H1 (cell line): ENCODE measurements at regions not wholly inside any gene's neighbourhood (a gene's known extent, or its start where the extent isn't known, plus 50 kb on each side); places are given as distances from the start of the nearest gene placed in this dataset.
A peak's percentile ranks its signal among the peaks of the same experiment; 100 is the strongest.

Experiments used
- CTCF ChIA-PET: fragments of 300-600 bp; sonication (Branson Sonifier 250); formaldehyde crosslinking; loops from one replicate; lab custom pipeline; 2021; ENCODE audit not compliant: partially characterized antibody; lab: Charles Lee
- POLR2A ChIA-PET: fragments of 300-600 bp; sonication (Branson Sonifier 250); formaldehyde crosslinking; loops from one replicate; lab custom pipeline; 2021; ENCODE audit warnings: inconsistent platforms; ENCODE audit not compliant: partially characterized antibody; lab: Charles Lee
- DNase-seq, 2 experiments: peaks; one replicate each; pipeline versions ENCODE4 v3.0.0 to v3.0.0-alpha.2; 2010 to 2022; ENCODE audit warnings: low spot score in 2 of 2, low read depth in 1 of 2, mixed read lengths in 1 of 2
- FAIRE-seq: peaks from 2 replicates; lab custom pipeline; 2011; peaks lifted over from hg19 to GRCh38; lab: Jason Lieb, UNC
- H2AFZ ChIP-seq: 2 replicates; pipeline ENCODE4 v1.8.1; 2012; ENCODE audit warnings: low read length, inconsistent platforms
- H2AK5ac ChIP-seq: 2 replicates; pipeline ENCODE4 v1.6.1; 2013; ENCODE audit warnings: low read depth, low read length
- H2BK120ac ChIP-seq: replicated peaks from 2 replicates; pipeline ENCODE3; 2013; ENCODE audit warnings: low read depth, low read length, inconsistent platforms
- H2BK12ac ChIP-seq: 2 replicates; pipeline ENCODE4 v1.6.1; 2013; ENCODE audit warnings: low read depth, low read length
- H2BK15ac ChIP-seq: 2 replicates; pipeline ENCODE4 v1.6.1; 2013; ENCODE audit warnings: low read length
- H2BK20ac ChIP-seq: 2 replicates; pipeline ENCODE4 v1.6.1; 2013; ENCODE audit warnings: low read length
- H2BK5ac ChIP-seq: 2 replicates; pipeline ENCODE4 v1.6.1; 2013; ENCODE audit warnings: low read depth, low read length
- H3K14ac ChIP-seq: 2 replicates; pipeline ENCODE4 v1.6.1; 2013; ENCODE audit warnings: inconsistent platforms; ENCODE audit not compliant: insufficient read length
- H3K18ac ChIP-seq: 2 replicates; pipeline ENCODE4 v1.6.1; 2013; ENCODE audit warnings: low read length; ENCODE audit errors: extremely low read depth
- H3K23ac ChIP-seq: 2 replicates; pipeline ENCODE4 v1.6.1; 2013; ENCODE audit warnings: inconsistent platforms; ENCODE audit not compliant: insufficient read length
- H3K23me2 ChIP-seq: 2 replicates; pipeline ENCODE4 v1.6.1; 2013; ENCODE audit warnings: low read depth, low read length
- H3K27ac ChIP-seq: 2 replicates; pipeline ENCODE4 v1.6.1; 2011; ENCODE audit warnings: low read depth, low read length, inconsistent platforms
- H3K27me3 ChIP-seq, 4 experiments: replicated peaks in 1 of 4; 1 replicate in 1 of 4; 2 replicates in 3 of 4; pipeline versions ENCODE4 v1.6.1 to v1.8.1; 2011 to 2013; ENCODE audit warnings: low read length in 3 of 4, mild to moderate bottlenecking in 3 of 4, inconsistent platforms in 2 of 4, mixed read lengths in 2 of 4, moderate library complexity in 1 of 4; ENCODE audit not compliant: control insufficient read depth in 3 of 4, insufficient read depth in 3 of 4; ENCODE audit errors: extremely low read depth in 1 of 4
- H3K36me3 ChIP-seq, 4 experiments: 2 replicates each; pipeline versions ENCODE4 v1.6.1 to v1.8.1; 2011 to 2013; ENCODE audit warnings: mild to moderate bottlenecking in 4 of 4, low read length in 3 of 4, moderate library complexity in 2 of 4, control low read depth in 1 of 4, inconsistent platforms in 1 of 4; ENCODE audit not compliant: insufficient read depth in 4 of 4, control insufficient read depth in 2 of 4
- H3K4ac ChIP-seq: replicated peaks from 2 replicates; pipeline ENCODE3; 2013; ENCODE audit warnings: low read length, low read depth, mixed read lengths, inconsistent platforms; ENCODE audit not compliant: insufficient read length
- H3K4me1 ChIP-seq, 4 experiments: replicated peaks in 1 of 4; 1 replicate in 1 of 4; 2 replicates in 3 of 4; pipeline versions ENCODE4 v1.6.1 to v1.8.1; 2011 to 2013; ENCODE audit warnings: low read length in 3 of 4, inconsistent platforms in 2 of 4, mixed read lengths in 1 of 4; ENCODE audit not compliant: insufficient read depth in 4 of 4, control insufficient read depth in 3 of 4
- H3K4me2 ChIP-seq, 2 experiments: 2 replicates each; pipeline versions ENCODE4 v1.6.1 to v1.8.1; 2011 to 2013; ENCODE audit warnings: low read depth in 2 of 2, low read length in 2 of 2, control low read depth in 1 of 2, inconsistent platforms in 1 of 2, mild to moderate bottlenecking in 1 of 2; ENCODE audit not compliant: insufficient read depth in 1 of 2
- H3K4me3 ChIP-seq, 4 experiments: fragments of 200-600, 300-600 bp in 1 of 4; sonication (generic), shearing (Covaris generic), sonication (Bioruptor Twin) in 1 of 4; 2 replicates each; pipeline versions ENCODE4 v1.5.1 to v1.8.1; 2011 to 2016; ENCODE audit warnings: low read length in 4 of 4, low read depth in 3 of 4, control low read depth in 2 of 4, inconsistent platforms in 2 of 4, mild to moderate bottlenecking in 2 of 4, mixed read lengths in 1 of 4, moderate library complexity in 1 of 4; ENCODE audit not compliant: insufficient read depth in 2 of 4; ENCODE audit errors: extremely low read depth in 1 of 4
- H3K56ac ChIP-seq: replicated peaks from 2 replicates; pipeline ENCODE3; 2013; ENCODE audit warnings: low read depth, mild to moderate bottlenecking, mixed read lengths, low read length, inconsistent platforms; ENCODE audit not compliant: insufficient read length
- H3K79me1 ChIP-seq: 2 replicates; pipeline ENCODE4 v1.6.1; 2013; ENCODE audit warnings: low read depth, low read length, control low read depth
- H3K79me2 ChIP-seq, 2 experiments: 2 replicates each; pipeline versions ENCODE4 v1.6.1 to v1.8.1; 2012 to 2013; ENCODE audit warnings: low read length in 2 of 2, mild to moderate bottlenecking in 2 of 2, inconsistent platforms in 1 of 2; ENCODE audit not compliant: insufficient read depth in 2 of 2, control insufficient read depth in 1 of 2
- H3K9ac ChIP-seq, 4 experiments: replicated peaks in 1 of 4; 1 replicate in 1 of 4; 2 replicates in 3 of 4; pipeline versions ENCODE4 v1.6.1 to v1.8.1; 2011 to 2013; ENCODE audit warnings: low read depth in 3 of 4, low read length in 3 of 4, control low read depth in 2 of 4, mild to moderate bottlenecking in 2 of 4, moderate library complexity in 2 of 4, inconsistent platforms in 1 of 4; ENCODE audit errors: extremely low read depth in 1 of 4
- H3K9me3 ChIP-seq, 2 experiments: 2 replicates each; pipeline versions ENCODE4 v1.6.1 to v1.8.1; 2012 to 2013; ENCODE audit warnings: mild to moderate bottlenecking in 2 of 2, moderate library complexity in 2 of 2, control low read depth in 1 of 2, inconsistent platforms in 1 of 2, low read depth in 1 of 2, low read length in 1 of 2, mixed read lengths in 1 of 2; ENCODE audit not compliant: insufficient read depth in 2 of 2
- H4K20me1 ChIP-seq, 2 experiments: replicated peaks in 1 of 2; 2 replicates each; pipeline versions ENCODE3 to v1.8.1; 2011 to 2013; ENCODE audit warnings: inconsistent platforms in 2 of 2, low read length in 2 of 2, mild to moderate bottlenecking in 1 of 2; ENCODE audit not compliant: insufficient read depth in 2 of 2, control insufficient read depth in 1 of 2
- H4K5ac ChIP-seq: 2 replicates; pipeline ENCODE4 v1.6.1; 2013; ENCODE audit warnings: low read length, low read depth, mixed read lengths, inconsistent platforms; ENCODE audit not compliant: insufficient read length
- H4K8ac ChIP-seq: 2 replicates; pipeline ENCODE4 v1.8.0; 2013; ENCODE audit warnings: mild to moderate bottlenecking, moderate library complexity, low read length, inconsistent platforms; ENCODE audit not compliant: insufficient read depth; ENCODE audit errors: extremely low read depth
- H4K91ac ChIP-seq: replicated peaks from 2 replicates; pipeline ENCODE3; 2013; ENCODE audit warnings: low read length, mixed read lengths, inconsistent platforms; ENCODE audit not compliant: insufficient read length
- HDAC2 ChIP-seq, 2 experiments: fragments of 300-600 bp in 1 of 2; sonication (generic) in 1 of 2; IDR thresholded peaks; 2 replicates each; pipeline ENCODE4 v1.6.1; 2011 to 2012; ENCODE audit warnings: low read depth in 2 of 2, low read length in 2 of 2, mild to moderate bottlenecking in 2 of 2, moderate library complexity in 2 of 2, borderline replicate concordance in 1 of 2, inconsistent platforms in 1 of 2
- RAD21 ChIP-seq, 2 experiments: IDR thresholded peaks in 1 of 2; conservative IDR thresholded peaks in 1 of 2; 2 replicates each; pipeline ENCODE4 v1.6.1; 2011; ENCODE audit warnings: low read depth in 2 of 2, low read length in 2 of 2, improper control_type of control experiment in 1 of 2, inconsistent platforms in 1 of 2, mild to moderate bottlenecking in 1 of 2, moderate library complexity in 1 of 2
- RXRA ChIP-seq: IDR thresholded peaks from 2 replicates; pipeline ENCODE4 v1.6.1; 2011; ENCODE audit warnings: low read depth, mild to moderate bottlenecking, low read length, moderate library complexity; ENCODE audit not compliant: insufficient read depth
- TCF12 ChIP-seq: IDR thresholded peaks from 2 replicates; pipeline ENCODE4 v1.6.1; 2011; ENCODE audit warnings: low read depth, mild to moderate bottlenecking, low read length
- WGBS, 2 experiments: shearing (Covaris generic) in 1 of 2; methylation state at CpG; one replicate each; pipeline versions ENCODE4 v1.1.6 to v1.1.7; 2013 to 2015; ENCODE audit warnings: low lambda C conversion rate in 2 of 2, mixed read lengths in 2 of 2, inconsistent platforms in 1 of 2, low coverage in 1 of 2, missing lambda C conversion rate in 1 of 2; ENCODE audit not compliant: insufficient replicate concordance in 2 of 2, insufficient coverage in 1 of 2, insufficient read length in 1 of 2; ENCODE audit errors: extremely low coverage in 1 of 2, missing lambda C conversion rate in 1 of 2; 5-methylcytosine and 5-hydroxymethylcytosine counted together
- TF ChIP-seq, protein P1 (sequence below), 3 experiments: IDR thresholded peaks; 1 replicate in 2 of 3; 2 replicates in 1 of 3; pipeline versions ENCODE4 v1.5.1 to v1.6.1; 2011; ENCODE audit warnings: low read length in 3 of 3, mild to moderate bottlenecking in 3 of 3, inconsistent platforms in 2 of 3, low read depth in 1 of 3, moderate library complexity in 1 of 3; ENCODE audit not compliant: insufficient read depth in 1 of 3; ENCODE audit errors: control extremely low read depth in 1 of 3

DNA sequence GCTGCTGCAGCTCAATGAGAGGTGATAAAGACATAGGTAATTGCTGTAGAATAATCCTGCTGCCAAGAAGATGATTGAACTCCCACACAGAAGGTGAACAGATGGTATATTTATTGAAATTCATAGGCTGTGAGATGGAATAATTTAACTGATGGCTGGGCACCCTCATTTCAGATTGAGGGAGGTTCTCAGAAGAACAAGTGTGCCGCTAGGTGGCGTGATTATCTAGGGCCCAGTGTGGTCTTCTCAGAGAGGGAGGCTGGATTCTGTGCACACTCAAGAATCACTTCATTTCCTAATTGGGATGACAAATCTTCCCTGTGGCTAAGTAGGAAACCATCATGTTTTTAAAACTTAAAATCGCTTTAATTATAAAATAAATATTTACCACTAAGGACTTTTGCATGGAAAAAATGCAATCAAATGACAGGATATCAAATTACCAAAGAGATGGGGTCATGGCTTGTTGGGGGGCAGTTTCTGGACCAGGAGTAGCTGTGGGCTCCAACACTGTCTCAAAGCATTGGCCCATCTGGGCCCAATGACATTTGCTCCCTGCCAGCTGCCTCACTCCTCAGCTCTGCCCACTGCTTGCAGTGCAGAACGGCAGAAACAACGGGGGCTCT lies 132.3 kb downstream of the SNAPC1 start:
- POLR2A ChIA-PET = no interaction called here
- no peak overlapping the region for H2BK12ac ChIP-seq

More for the DNA sequence above, 132.3 kb downstream of the SNAPC1 start:
- Histone ChIP-seq H3K79me2 (no peaks in the 10 kb centered on the region), H3K23me2 (no peaks in the 10 kb centered on the region), H3K4me3 (no peak overlapping the region), H3K9me3 (no peaks in the 10 kb centered on the region), H3K79me1 (no peaks in the 10 kb centered on the region), H2AK5ac (no peak overlapping the region), H3K4me1 (0 out of 7 replicates have a peak, but pooled peaks cover 0 to 11% (median 0%) of the 10 kb centered on the region in 4 experiments), H2BK120ac (no peak overlapping the region), H3K4me2 (no peak overlapping the region), H2BK5ac (no peak overlapping the region), H3K27me3 (no peaks in the 10 kb centered on the region), H4K91ac (no peak overlapping the region), H4K8ac (no peak overlapping the region), H3K56ac (no peak overlapping the region), H3K27ac (no peak overlapping the region), H3K14ac (no peak overlapping the region), H3K36me3 (no peaks in the 10 kb centered on the region), H3K23ac (no peak overlapping the region), H3K4ac (no peak overlapping the region), H2AFZ (no peak overlapping the region), H3K18ac (no peak overlapping the region), H3K9ac (no peak overlapping the region), H2BK20ac (no peak overlapping the region), H2BK15ac (no peak overlapping the region), H4K5ac (no peak overlapping the region), H4K20me1 (no peaks in the 10 kb centered on the region)
- FAIRE-seq (peak; percentile 75), DNase-seq (peak in 1 of 2 experiments; percentile 69)
- no peak for TF ChIP-seq RXRA
- TF ChIP-seq RAD21 (IDR thresholded peaks at IDR 0.05 in 1 of 2, conservative IDR thresholded peaks at IDR 0.05 in 1 of 2; ENCODE audit: low read depth in 2 of 2, low read length in 2 of 2) = peak; percentile 64 to 72
- TF ChIP-seq, protein P1, sequence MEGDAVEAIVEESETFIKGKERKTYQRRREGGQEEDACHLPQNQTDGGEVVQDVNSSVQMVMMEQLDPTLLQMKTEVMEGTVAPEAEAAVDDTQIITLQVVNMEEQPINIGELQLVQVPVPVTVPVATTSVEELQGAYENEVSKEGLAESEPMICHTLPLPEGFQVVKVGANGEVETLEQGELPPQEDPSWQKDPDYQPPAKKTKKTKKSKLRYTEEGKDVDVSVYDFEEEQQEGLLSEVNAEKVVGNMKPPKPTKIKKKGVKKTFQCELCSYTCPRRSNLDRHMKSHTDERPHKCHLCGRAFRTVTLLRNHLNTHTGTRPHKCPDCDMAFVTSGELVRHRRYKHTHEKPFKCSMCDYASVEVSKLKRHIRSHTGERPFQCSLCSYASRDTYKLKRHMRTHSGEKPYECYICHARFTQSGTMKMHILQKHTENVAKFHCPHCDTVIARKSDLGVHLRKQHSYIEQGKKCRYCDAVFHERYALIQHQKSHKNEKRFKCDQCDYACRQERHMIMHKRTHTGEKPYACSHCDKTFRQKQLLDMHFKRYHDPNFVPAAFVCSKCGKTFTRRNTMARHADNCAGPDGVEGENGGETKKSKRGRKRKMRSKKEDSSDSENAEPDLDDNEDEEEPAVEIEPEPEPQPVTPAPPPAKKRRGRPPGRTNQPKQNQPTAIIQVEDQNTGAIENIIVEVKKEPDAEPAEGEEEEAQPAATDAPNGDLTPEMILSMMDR (IDR thresholded peaks at IDR 0.05; ENCODE audit: control extremely low read depth in 1 of 3, insufficient read depth in 1 of 3, low read depth in 1 of 3, low read length in 3 of 3) = peak; percentile 59 to 75 (median 59)
- TF ChIP-seq HDAC2 (IDR thresholded peaks at IDR 0.05; ENCODE audit: borderline replicate concordance in 1 of 2, low read depth in 2 of 2, low read length in 2 of 2) = no peak
- no peak for TF ChIP-seq TCF12
- 41% methylated on average over 5 of the region's 5 CpGs; no CpG with 5 or more reads in 1 of the 2 experiments for WGBS, 2 experiments
- CTCF ChIA-PET = interaction anchor here (0.6 to 3.6 kb wide), 25 partner anchors 10 to 258 kb away, joined by 3 to 49 read pairs (median 4); no protein-coding TSS in a partner anchor
